HCEC 1CT (cell line): ENCODE measurements at regions not wholly inside any gene's neighbourhood (a gene's known extent, or its start where the extent isn't known, plus 50 kb on each side); places are given as distances from the start of the nearest gene placed in this dataset.
"Not testable (repeated sequence)": the region's sequence is repeated elsewhere in the genome, so short reads cannot be mapped to it uniquely, and the experiment has no call there.

Source experiments
- DNase-seq: peaks from one replicate; pipeline ENCODE4 v3.0.0-alpha.2; 2017

DNA sequence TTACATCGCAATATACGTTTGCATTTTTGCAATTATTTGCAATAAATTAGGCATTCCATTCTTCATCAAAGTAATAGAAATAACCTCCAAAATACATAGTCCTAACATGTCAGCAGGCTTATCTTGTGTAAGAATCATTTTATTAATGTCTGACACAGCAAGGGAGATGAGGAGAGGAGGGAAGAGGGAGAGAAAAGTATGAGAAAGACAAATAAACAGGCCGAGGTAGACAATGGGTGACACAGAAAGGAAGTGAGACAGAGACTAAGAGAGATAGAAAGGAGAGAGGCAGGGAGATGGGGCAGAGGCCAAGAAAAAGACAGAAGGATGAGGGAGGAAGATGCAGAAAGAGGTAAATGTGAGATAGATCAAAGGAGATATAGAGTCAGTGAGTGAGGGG is 50.3 kb upstream of the CYP2B6 start:
- DNase-seq = not testable (repeated sequence)

DNA sequence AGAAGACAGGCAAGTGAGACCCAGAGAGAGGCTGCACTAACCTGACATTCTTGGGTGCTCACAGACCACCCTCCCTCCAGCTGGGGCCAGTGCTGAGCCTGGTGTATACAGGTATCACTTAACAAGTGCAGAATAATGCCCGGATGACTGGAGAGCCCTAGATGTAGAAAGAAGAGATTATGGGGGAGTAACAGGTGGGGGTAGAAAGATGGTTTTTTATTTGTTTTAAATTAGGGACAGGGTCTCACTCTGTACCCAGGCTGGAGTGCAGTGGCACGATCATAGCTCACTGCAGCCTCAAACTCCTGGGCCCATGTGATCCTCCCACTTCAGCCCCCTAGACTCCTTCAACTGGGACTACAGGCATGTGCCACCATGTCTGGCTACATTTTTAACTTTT is 53.1 kb upstream of the CYP2B6 start:
- not testable (repeated sequence) for DNase-seq

DNA sequence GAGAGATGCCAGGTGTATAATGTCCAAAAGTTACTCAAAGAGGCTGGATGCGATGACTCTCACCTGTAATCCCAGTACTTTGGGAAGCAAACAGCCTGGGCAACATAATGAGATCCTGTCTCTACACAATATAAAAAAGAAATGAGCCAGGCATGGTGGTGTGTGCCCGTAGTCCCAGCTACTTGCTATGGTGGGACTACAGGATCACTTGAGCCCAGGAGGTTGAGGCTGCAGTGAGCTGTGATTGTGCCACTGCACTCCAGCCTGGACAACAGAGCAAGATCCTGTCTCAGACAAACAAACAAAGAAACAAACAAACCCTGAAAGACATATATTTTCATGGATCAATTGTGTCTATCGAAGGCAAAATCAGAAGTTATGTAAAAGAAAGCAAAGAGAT is 54.3 kb upstream of the CYP2B6 start:
- DNase-seq = no peak

GRCh38 chr19:40933025-40933424 is 51.0 kb upstream of the CYP2A7 start:
- DNase-seq = peak; percentile 11

- DNase-seq = no peak
Observed at GRCh38 chr19:40932008-40932959, 50.3 kb upstream of the CYP2A7 start.
